ENCODE measurements at regions not wholly inside any gene's neighbourhood (a gene's known extent, or its start where the extent isn't known, plus 50 kb on each side); places are given as distances from the start of the nearest gene placed in this dataset.

DNA sequence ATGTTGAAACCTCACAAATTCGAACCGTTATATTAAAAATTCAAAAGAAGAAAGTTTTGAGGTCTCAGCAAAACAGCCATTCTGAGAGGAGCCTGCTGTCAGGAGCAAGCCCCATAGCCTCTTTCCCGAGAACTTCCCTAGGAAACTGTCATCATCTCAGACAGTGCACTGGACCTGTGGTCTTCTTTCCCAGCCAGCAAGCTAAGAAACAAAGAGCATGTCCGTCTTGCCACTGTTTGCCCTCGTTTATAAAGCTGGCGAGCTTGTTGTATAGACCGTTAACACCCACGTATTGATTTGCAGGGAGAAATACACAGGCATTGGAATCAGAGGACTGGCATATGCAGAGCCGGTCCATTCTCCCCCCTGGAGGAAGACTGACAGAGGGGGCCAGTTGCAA lies 407.0 kb downstream of the NPHP4 start:
- TF ChIP-seq, protein P1, sequence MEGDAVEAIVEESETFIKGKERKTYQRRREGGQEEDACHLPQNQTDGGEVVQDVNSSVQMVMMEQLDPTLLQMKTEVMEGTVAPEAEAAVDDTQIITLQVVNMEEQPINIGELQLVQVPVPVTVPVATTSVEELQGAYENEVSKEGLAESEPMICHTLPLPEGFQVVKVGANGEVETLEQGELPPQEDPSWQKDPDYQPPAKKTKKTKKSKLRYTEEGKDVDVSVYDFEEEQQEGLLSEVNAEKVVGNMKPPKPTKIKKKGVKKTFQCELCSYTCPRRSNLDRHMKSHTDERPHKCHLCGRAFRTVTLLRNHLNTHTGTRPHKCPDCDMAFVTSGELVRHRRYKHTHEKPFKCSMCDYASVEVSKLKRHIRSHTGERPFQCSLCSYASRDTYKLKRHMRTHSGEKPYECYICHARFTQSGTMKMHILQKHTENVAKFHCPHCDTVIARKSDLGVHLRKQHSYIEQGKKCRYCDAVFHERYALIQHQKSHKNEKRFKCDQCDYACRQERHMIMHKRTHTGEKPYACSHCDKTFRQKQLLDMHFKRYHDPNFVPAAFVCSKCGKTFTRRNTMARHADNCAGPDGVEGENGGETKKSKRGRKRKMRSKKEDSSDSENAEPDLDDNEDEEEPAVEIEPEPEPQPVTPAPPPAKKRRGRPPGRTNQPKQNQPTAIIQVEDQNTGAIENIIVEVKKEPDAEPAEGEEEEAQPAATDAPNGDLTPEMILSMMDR (IDR thresholded peaks at IDR 0.05): no peak
- TF ChIP-seq POLR2A (IDR thresholded peaks at IDR 0.05): no peak

Data from right lobe of liver (tissue), 4 donors.